ENCODE measurements at regions not wholly inside any gene's neighbourhood (a gene's known extent, or its start where the extent isn't known, plus 50 kb on each side); places are given as distances from the start of the nearest gene placed in this dataset.

- no peak for DNase-seq
Observed at GRCh38 chr2:175552902-175553301, 371.4 kb upstream of the ATP5MC3 start.

- no peak for DNase-seq
Observed at GRCh38 chr2:175540421-175540820, 358.9 kb upstream of the ATP5MC3 start.

GRCh38 chr2:175539122-175539521 lies 357.6 kb upstream of the ATP5MC3 start:
- DNase-seq, result no peak

GRCh38 chr2:175536059-175536458 lies 354.5 kb upstream of the ATP5MC3 start:
- no peak for DNase-seq

GRCh38 chr2:175535631-175536030 lies 354.1 kb upstream of the ATP5MC3 start:
- DNase-seq, result no peak

GRCh38 chr2:175525975-175526374 lies 344.5 kb upstream of the ATP5MC3 start:
- DNase-seq, result no peak

- no peak for DNase-seq
Observed at GRCh38 chr2:175523001-175523400, 341.5 kb upstream of the ATP5MC3 start.

GRCh38 chr2:175518206-175518605 lies 336.7 kb upstream of the ATP5MC3 start:
- no peak for DNase-seq

- DNase-seq, result no peak
Observed at GRCh38 chr2:175516555-175516954, 335.0 kb upstream of the ATP5MC3 start.

- DNase-seq, result no peak
Observed at GRCh38 chr2:175500255-175500654, 318.7 kb upstream of the ATP5MC3 start.

- no peak for DNase-seq
Observed at GRCh38 chr2:175490360-175490791, 308.9 kb upstream of the ATP5MC3 start.

- DNase-seq, result no peak
Observed at GRCh38 chr2:175478096-175478768, 296.7 kb upstream of the ATP5MC3 start.

- DNase-seq, result no peak
Observed at GRCh38 chr2:175476948-175477347, 295.4 kb upstream of the ATP5MC3 start.

GRCh38 chr2:175476374-175476773 lies 294.9 kb upstream of the ATP5MC3 start:
- DNase-seq, result no peak

- DNase-seq, result no peak
Observed at GRCh38 chr2:175475130-175475529, 293.6 kb upstream of the ATP5MC3 start.

- no peak for DNase-seq
Observed at GRCh38 chr2:175468431-175469098, 287.1 kb upstream of the ATP5MC3 start.

GRCh38 chr2:175465101-175465500 lies 283.6 kb upstream of the ATP5MC3 start:
- DNase-seq, result no peak

- DNase-seq, result no peak
Observed at GRCh38 chr2:175464311-175464670, 282.8 kb upstream of the ATP5MC3 start.

GRCh38 chr2:175463589-175464310 lies 282.2 kb upstream of the ATP5MC3 start:
- DNase-seq, result no peak

- DNase-seq, result no peak
Observed at GRCh38 chr2:175463169-175463568, 281.7 kb upstream of the ATP5MC3 start.

- no peak for DNase-seq
Observed at GRCh38 chr2:175462246-175462645, 280.7 kb upstream of the ATP5MC3 start.

- DNase-seq, result no peak
Observed at GRCh38 chr2:175461839-175462238, 280.3 kb upstream of the ATP5MC3 start.

- DNase-seq, result no peak
Observed at GRCh38 chr2:175457895-175458448, 276.5 kb upstream of the ATP5MC3 start.

- no peak for DNase-seq
Observed at GRCh38 chr2:175454953-175455389, 273.5 kb upstream of the ATP5MC3 start.

All from NCI-H1694 treated with DMSO at 0.1 percent for 48 hours (cell line).